ENCODE measurements at regions not wholly inside any gene's neighbourhood (a gene's known extent, or its start where the extent isn't known, plus 50 kb on each side); places are given as distances from the start of the nearest gene placed in this dataset.

GRCh38 chr14:88929656-88930436 lies 105.4 kb downstream of the TTC8 start:
- TF ChIP-seq REST (IDR thresholded peaks at IDR 0.05; ENCODE audit: insufficient read depth in 1 of 2, low read depth in 2 of 2, low read length in 2 of 2) (no peak), POLR2AphosphoS5 (IDR thresholded peaks at IDR 0.05; ENCODE audit: low read depth, low read length) (no peak), SIN3A (IDR thresholded peaks at IDR 0.05; ENCODE audit: borderline replicate concordance, insufficient read depth, low read length) (no peak), TAF1 (IDR thresholded peaks at IDR 0.05; ENCODE audit: borderline replicate concordance, insufficient read depth, low read length) (no peak)

- no peak for TF ChIP-seq SIN3A (IDR thresholded peaks at IDR 0.05; ENCODE audit: borderline replicate concordance, insufficient read depth, low read length)
- no peak for TF ChIP-seq TAF1 (IDR thresholded peaks at IDR 0.05; ENCODE audit: borderline replicate concordance, insufficient read depth, low read length)
- no peak for TF ChIP-seq FOXP2 (optimal IDR thresholded peaks at IDR 0.05; ENCODE audit: borderline replicate concordance, extremely low read depth, extremely low read length, insufficient read depth)
- TF ChIP-seq POLR2AphosphoS5 (IDR thresholded peaks at IDR 0.05; ENCODE audit: low read depth, low read length), result no peak
- TF ChIP-seq REST (IDR thresholded peaks at IDR 0.05; ENCODE audit: insufficient read depth in 1 of 2, low read depth in 2 of 2, low read length in 2 of 2), result no peak
Observed at GRCh38 chr14:88931321-88932110, 107.1 kb downstream of the TTC8 start.

- TF ChIP-seq SIN3A (IDR thresholded peaks at IDR 0.05; ENCODE audit: borderline replicate concordance, insufficient read depth, low read length) (no peak), POLR2AphosphoS5 (IDR thresholded peaks at IDR 0.05; ENCODE audit: low read depth, low read length) (no peak), REST (IDR thresholded peaks at IDR 0.05; ENCODE audit: insufficient read depth in 1 of 2, low read depth in 2 of 2, low read length in 2 of 2) (no peak), TAF1 (IDR thresholded peaks at IDR 0.05; ENCODE audit: borderline replicate concordance, insufficient read depth, low read length) (no peak)
Observed at GRCh38 chr14:88933191-88933590, 108.7 kb downstream of the TTC8 start.

GRCh38 chr14:88934351-88934806 lies 109.9 kb downstream of the TTC8 start:
- no peak for TF ChIP-seq POLR2AphosphoS5 (IDR thresholded peaks at IDR 0.05; ENCODE audit: low read depth, low read length)
- no peak for TF ChIP-seq REST (IDR thresholded peaks at IDR 0.05; ENCODE audit: insufficient read depth in 1 of 2, low read depth in 2 of 2, low read length in 2 of 2)
- TF ChIP-seq FOXP2 (optimal IDR thresholded peaks at IDR 0.05; ENCODE audit: borderline replicate concordance, extremely low read depth, extremely low read length, insufficient read depth), result no peak
- TF ChIP-seq SIN3A (IDR thresholded peaks at IDR 0.05; ENCODE audit: borderline replicate concordance, insufficient read depth, low read length), result no peak
- TF ChIP-seq TAF1 (IDR thresholded peaks at IDR 0.05; ENCODE audit: borderline replicate concordance, insufficient read depth, low read length), result no peak
